ENCODE measurements at regions not wholly inside any gene's neighbourhood (a gene's known extent, or its start where the extent isn't known, plus 50 kb on each side); places are given as distances from the start of the nearest gene placed in this dataset.

- TF ChIP-seq POLR2A (IDR thresholded peaks at IDR 0.05), result no peak
- TF ChIP-seq, protein P1, sequence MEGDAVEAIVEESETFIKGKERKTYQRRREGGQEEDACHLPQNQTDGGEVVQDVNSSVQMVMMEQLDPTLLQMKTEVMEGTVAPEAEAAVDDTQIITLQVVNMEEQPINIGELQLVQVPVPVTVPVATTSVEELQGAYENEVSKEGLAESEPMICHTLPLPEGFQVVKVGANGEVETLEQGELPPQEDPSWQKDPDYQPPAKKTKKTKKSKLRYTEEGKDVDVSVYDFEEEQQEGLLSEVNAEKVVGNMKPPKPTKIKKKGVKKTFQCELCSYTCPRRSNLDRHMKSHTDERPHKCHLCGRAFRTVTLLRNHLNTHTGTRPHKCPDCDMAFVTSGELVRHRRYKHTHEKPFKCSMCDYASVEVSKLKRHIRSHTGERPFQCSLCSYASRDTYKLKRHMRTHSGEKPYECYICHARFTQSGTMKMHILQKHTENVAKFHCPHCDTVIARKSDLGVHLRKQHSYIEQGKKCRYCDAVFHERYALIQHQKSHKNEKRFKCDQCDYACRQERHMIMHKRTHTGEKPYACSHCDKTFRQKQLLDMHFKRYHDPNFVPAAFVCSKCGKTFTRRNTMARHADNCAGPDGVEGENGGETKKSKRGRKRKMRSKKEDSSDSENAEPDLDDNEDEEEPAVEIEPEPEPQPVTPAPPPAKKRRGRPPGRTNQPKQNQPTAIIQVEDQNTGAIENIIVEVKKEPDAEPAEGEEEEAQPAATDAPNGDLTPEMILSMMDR (IDR thresholded peaks at IDR 0.05), result no peak
Measured at GRCh38 chr13:50125554-50126262, 110.5 kb downstream of the KCNRG start.

Data from lower leg skin (tissue), 3 donors.